ENCODE measurements at regions not wholly inside any gene's neighbourhood (a gene's known extent, or its start where the extent isn't known, plus 50 kb on each side); places are given as distances from the start of the nearest gene placed in this dataset.

GRCh38 chr6:14585689-14586088 lies 468.1 kb downstream of the CD83 start (continued):
- TF ChIP-seq CUX1 (IDR thresholded peaks at IDR 0.05; ENCODE audit: insufficient replicate concordance, low read depth, low read length): no peak
- no peak for TF ChIP-seq ZNF687 (IDR thresholded peaks at IDR 0.05)
- no peak for TF ChIP-seq POLR2AphosphoS5 (IDR thresholded peaks at IDR 0.05; ENCODE audit: low read length)
- no peak for TF ChIP-seq MYC (IDR thresholded peaks at IDR 0.05; ENCODE audit: insufficient read depth, insufficient read length, insufficient replicate concordance, low read length, severe bottlenecking)
- TF ChIP-seq LARP7 (IDR thresholded peaks at IDR 0.05): no peak
- no peak for TF ChIP-seq MXI1 (IDR thresholded peaks at IDR 0.05; ENCODE audit: low read depth, low read length)
- no peak for TF ChIP-seq SIN3A (IDR thresholded peaks at IDR 0.05; ENCODE audit: low read depth, low read length)
- TF ChIP-seq HDGF (IDR thresholded peaks at IDR 0.05): no peak
- TF ChIP-seq HCFC1 (IDR thresholded peaks at IDR 0.05; ENCODE audit: low read length): no peak
- TF ChIP-seq ZBTB11 (CRISPR knock-in tag; IDR thresholded peaks at IDR 0.05): no peak
- TF ChIP-seq GATAD2B (conservative IDR thresholded peaks at IDR 0.05; ENCODE audit: low read depth): no peak

Data from GM12878 (cell line).